ENCODE measurements at regions not wholly inside any gene's neighbourhood (a gene's known extent, or its start where the extent isn't known, plus 50 kb on each side); places are given as distances from the start of the nearest gene placed in this dataset.

- no peak for DNase-seq (ENCODE audit: low read depth)
Observed at GRCh38 chr1:82265436-82265835, 464.7 kb downstream of the ADGRL2 start.

GRCh38 chr1:82264802-82265201 is 464.1 kb downstream of the ADGRL2 start:
- DNase-seq (ENCODE audit: low read depth), result no peak

GRCh38 chr1:82263396-82263795 is 462.7 kb downstream of the ADGRL2 start:
- no peak for DNase-seq (ENCODE audit: low read depth)

GRCh38 chr1:82260666-82261065 is 459.9 kb downstream of the ADGRL2 start:
- no peak for DNase-seq (ENCODE audit: low read depth)

GRCh38 chr1:82260051-82260450 is 459.3 kb downstream of the ADGRL2 start:
- DNase-seq (ENCODE audit: low read depth), result no peak

- no peak for DNase-seq (ENCODE audit: low read depth)
Observed at GRCh38 chr1:82258887-82259286, 458.2 kb downstream of the ADGRL2 start.

- no peak for DNase-seq (ENCODE audit: low read depth)
Observed at GRCh38 chr1:82246050-82246449, 445.3 kb downstream of the ADGRL2 start.

- DNase-seq (ENCODE audit: low read depth), result no peak
Observed at GRCh38 chr1:82245345-82246014, 444.7 kb downstream of the ADGRL2 start.

- DNase-seq (ENCODE audit: low read depth), result no peak
Observed at GRCh38 chr1:82240571-82240970, 439.8 kb downstream of the ADGRL2 start.

- DNase-seq (ENCODE audit: low read depth), result no peak
Observed at GRCh38 chr1:82230667-82231066, 429.9 kb downstream of the ADGRL2 start.

GRCh38 chr1:82227306-82228095 is 426.8 kb downstream of the ADGRL2 start:
- DNase-seq (ENCODE audit: low read depth), result no peak

- no peak for DNase-seq (ENCODE audit: low read depth)
Observed at GRCh38 chr1:82226186-82226505, 425.4 kb downstream of the ADGRL2 start.

GRCh38 chr1:82225421-82226185 is 424.9 kb downstream of the ADGRL2 start:
- no peak for DNase-seq (ENCODE audit: low read depth)

- no peak for DNase-seq (ENCODE audit: low read depth)
Observed at GRCh38 chr1:82223091-82223490, 422.4 kb downstream of the ADGRL2 start.

GRCh38 chr1:82221721-82222120 is 421.0 kb downstream of the ADGRL2 start:
- no peak for DNase-seq (ENCODE audit: low read depth)

GRCh38 chr1:82220754-82221153 is 420.0 kb downstream of the ADGRL2 start:
- no peak for DNase-seq (ENCODE audit: low read depth)

GRCh38 chr1:82219841-82220240 is 419.1 kb downstream of the ADGRL2 start:
- no peak for DNase-seq (ENCODE audit: low read depth)

- no peak for DNase-seq (ENCODE audit: low read depth)
Observed at GRCh38 chr1:82218846-82219245, 418.1 kb downstream of the ADGRL2 start.

GRCh38 chr1:82215853-82216175 is 415.1 kb downstream of the ADGRL2 start:
- no peak for DNase-seq (ENCODE audit: low read depth)

- DNase-seq (ENCODE audit: low read depth), result no peak
Observed at GRCh38 chr1:82215056-82215852, 414.5 kb downstream of the ADGRL2 start.

GRCh38 chr1:82214606-82215005 is 413.9 kb downstream of the ADGRL2 start:
- DNase-seq (ENCODE audit: low read depth), result no peak

GRCh38 chr1:82197606-82198005 is 396.9 kb downstream of the ADGRL2 start:
- DNase-seq (ENCODE audit: low read depth), result no peak

Measured in CMK (cell line).